Neural cell (in vitro differentiated cells): ENCODE measurements at regions not wholly inside any gene's neighbourhood (a gene's known extent, or its start where the extent isn't known, plus 50 kb on each side); places are given as distances from the start of the nearest gene placed in this dataset.

Experiments
- H2AFZ ChIP-seq: fragments of 200-600, 300-800 bp; sonication (generic), shearing (Covaris generic); 2 replicates; pipeline ENCODE4 v1.6.0; 2014; ENCODE audit warnings: low read depth, mild to moderate bottlenecking, antibody characterized with exemption, low read length, moderate library complexity
- H3F3A ChIP-seq: fragments of 200-600 bp; shearing (Covaris generic); 2 replicates; pipeline ENCODE4 v1.6.1; 2016; ENCODE audit warnings: mild to moderate bottlenecking, moderate library complexity, mixed read lengths, antibody characterized with exemption, low read length; ENCODE audit not compliant: insufficient read depth, poor library complexity, severe bottlenecking
- H3K27ac ChIP-seq: fragments of 200-600, 300-800 bp; sonication (generic), shearing (Covaris generic); 2 replicates; pipeline ENCODE4 v1.5.1; 2014; ENCODE audit warnings: mild to moderate bottlenecking, low read length, moderate library complexity
- H3K27me3 ChIP-seq: fragments of 300-800, 200-600 bp; sonication (generic), shearing (Covaris generic); 2 replicates; pipeline ENCODE4 v1.6.0; 2014; ENCODE audit warnings: mild to moderate bottlenecking, low read depth, low read length, moderate library complexity; ENCODE audit not compliant: insufficient read depth
- H3K36me3 ChIP-seq: fragments of 300-800, 200-600 bp; sonication (generic), shearing (Covaris generic); 2 replicates; pipeline ENCODE4 v1.5.1; 2014; ENCODE audit warnings: mild to moderate bottlenecking, antibody characterized with exemption, low read length, moderate library complexity; ENCODE audit not compliant: insufficient read depth
- H3K4me2 ChIP-seq: fragments of 300-800, 200-600 bp; sonication (generic), shearing (Covaris generic); 2 replicates; pipeline ENCODE4 v1.6.0; 2014; ENCODE audit warnings: mild to moderate bottlenecking, low read length
- H3K4me3 ChIP-seq: fragments of 300-800, 200-600 bp; sonication (generic), shearing (Covaris generic); 2 replicates; pipeline ENCODE4 v1.5.1; 2014; ENCODE audit warnings: mild to moderate bottlenecking, low read length, moderate library complexity
- H3K79me2 ChIP-seq: fragments of 200-600 bp; shearing (Covaris generic); replicated peaks from 2 replicates; pipeline ENCODE4 v1.6.0; 2014; ENCODE audit warnings: mild to moderate bottlenecking, low read length, moderate library complexity; ENCODE audit not compliant: insufficient read depth
- H3K9ac ChIP-seq: fragments of 300-800, 200-600 bp; sonication (generic), shearing (Covaris generic); 2 replicates; pipeline ENCODE4 v1.6.1; 2016; ENCODE audit warnings: mild to moderate bottlenecking, low read length, mixed read lengths
- H3K9me2 ChIP-seq: fragments of 200-600 bp; shearing (Covaris generic); 2 replicates; pipeline ENCODE4 v1.6.1; 2016; ENCODE audit warnings: mild to moderate bottlenecking, low read length, mixed read lengths; ENCODE audit not compliant: insufficient read depth
- H3K9me3 ChIP-seq: fragments of 200-600, 300-800 bp; sonication (generic), shearing (Covaris generic); 2 replicates; pipeline ENCODE4 v1.6.1; 2016; ENCODE audit warnings: mild to moderate bottlenecking, mixed run types, low read length, moderate library complexity, mixed read lengths
- H4K20me1 ChIP-seq: fragments of 200-600 bp; shearing (Covaris generic); 2 replicates; pipeline ENCODE4 v1.6.1; 2016; ENCODE audit warnings: mild to moderate bottlenecking, mixed run types; ENCODE audit not compliant: insufficient read depth
- CTCF ChIP-seq: fragments of 450-650 bp; IDR thresholded peaks from 2 replicates; pipeline ENCODE4 v1.5.1; 2014; ENCODE audit warnings: antibody characterized with exemption, mild to moderate bottlenecking, moderate library complexity; ENCODE audit not compliant: poor library complexity, severe bottlenecking
- EP300 ChIP-seq: fragments of 450-650 bp; conservative IDR thresholded peaks from 2 replicates; pipeline ENCODE4 v1.6.1; 2014; ENCODE audit warnings: antibody characterized with exemption, mild to moderate bottlenecking, moderate library complexity; ENCODE audit not compliant: poor library complexity, severe bottlenecking
- EZH2 ChIP-seq: fragments of 200-600, 300-800 bp; shearing (Covaris generic), sonication (generic); IDR thresholded peaks from 2 replicates; pipeline ENCODE4 v1.6.1; 2014; ENCODE audit warnings: antibody characterized with exemption, low read length, borderline replicate concordance, mild to moderate bottlenecking; ENCODE audit not compliant: insufficient read depth, poor library complexity, severe bottlenecking
- MXI1 ChIP-seq: fragments of 450-650 bp; conservative IDR thresholded peaks from 2 replicates; pipeline ENCODE4 v1.6.1; 2014; ENCODE audit warnings: antibody characterized with exemption, mild to moderate bottlenecking; ENCODE audit not compliant: poor library complexity, severe bottlenecking
- POLR2AphosphoS5 ChIP-seq: IDR thresholded peaks from 2 replicates; pipeline ENCODE4 v1.6.1; 2012
- RAD21 ChIP-seq: fragments of 450-650 bp; conservative IDR thresholded peaks from 2 replicates; pipeline ENCODE4 v1.6.1; 2014; ENCODE audit warnings: antibody characterized with exemption, mild to moderate bottlenecking, moderate library complexity
- REST ChIP-seq: IDR thresholded peaks from 2 replicates; pipeline ENCODE4 v1.6.1; 2012; ENCODE audit warnings: borderline replicate concordance
- SMC3 ChIP-seq: fragments of 450-650 bp; conservative IDR thresholded peaks from 2 replicates; pipeline ENCODE4 v1.6.1; 2014; ENCODE audit warnings: antibody characterized with exemption, mild to moderate bottlenecking, moderate library complexity; ENCODE audit not compliant: poor library complexity
- TAF1 ChIP-seq: IDR thresholded peaks from 2 replicates; pipeline ENCODE4 v1.6.1; 2012; ENCODE audit warnings: low read depth

GRCh38 chr7:121515630-121516401 is 119.7 kb upstream of the FAM3C start:
- Histone ChIP-seq H3K9me3 (no peaks in the 10 kb centered on the region), H3K36me3 (no peaks in the 10 kb centered on the region), H3K9me2 (no peaks in the 10 kb centered on the region), H3F3A (no peaks in the 10 kb centered on the region), H2AFZ (no peak overlapping the region), H3K9ac (no peak overlapping the region), H3K4me2 (no peak overlapping the region), H3K27me3 (no peaks in the 10 kb centered on the region), H3K4me3 (no peak overlapping the region), H4K20me1 (no peaks in the 10 kb centered on the region), H3K27ac (no peak overlapping the region), H3K79me2 (peaks cover under 1% of the 10 kb centered on the region)
- TF ChIP-seq EZH2 (no peak), SMC3 (no peak), REST (no peak), EP300 (no peak), TAF1 (no peak), POLR2AphosphoS5 (no peak), CTCF (no peak)

GRCh38 chr7:121515229-121515628 is 119.1 kb upstream of the FAM3C start:
- Histone ChIP-seq H3K4me3 (no peak overlapping the region), H3K27ac (no peak overlapping the region), H3K79me2 (peaks cover 7% of the 10 kb centered on the region), H3K36me3 (no peaks in the 10 kb centered on the region), H3K9me2 (no peaks in the 10 kb centered on the region), H3K9me3 (no peaks in the 10 kb centered on the region), H3F3A (no peaks in the 10 kb centered on the region), H4K20me1 (no peaks in the 10 kb centered on the region), H3K27me3 (no peaks in the 10 kb centered on the region), H3K9ac (no peak overlapping the region), H3K4me2 (no peak overlapping the region), H2AFZ (no peak overlapping the region)
- TF ChIP-seq EZH2 (no peak), TAF1 (no peak), CTCF (no peak), MXI1 (no peak), RAD21 (no peak), EP300 (no peak), POLR2AphosphoS5 (no peak), SMC3 (no peak), REST (no peak)
